ENCODE measurements at regions not wholly inside any gene's neighbourhood (a gene's known extent, or its start where the extent isn't known, plus 50 kb on each side); places are given as distances from the start of the nearest gene placed in this dataset.
A peak's percentile ranks its signal among the peaks of the same experiment; 100 is the strongest.

DNA sequence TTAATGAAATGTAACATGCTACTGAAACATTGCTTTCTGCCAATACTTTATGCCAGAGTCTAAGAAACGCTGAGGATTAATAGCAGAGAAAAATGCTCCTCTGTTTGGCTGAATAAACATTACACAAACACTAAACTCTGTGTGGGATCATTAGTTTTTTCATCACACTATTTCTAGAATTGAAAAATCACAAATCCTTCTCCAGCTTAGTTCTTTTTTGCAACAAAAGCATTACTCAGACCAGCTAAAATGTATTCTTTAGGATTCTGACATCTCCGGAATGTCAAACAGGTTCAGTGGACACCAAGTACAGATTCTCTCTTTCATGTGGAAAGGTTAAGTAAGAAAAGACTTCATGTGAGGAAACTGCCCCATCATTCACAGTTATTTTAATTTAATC lies 226.9 kb downstream of the SIM1 start:
- Histone ChIP-seq H3K36me3 (no peaks in the 10 kb centered on the region), H3K4me1 (no peaks in the 10 kb centered on the region), H3K4me3 (no peak overlapping the region), H3K27me3 (peaks cover 0 to 11% (median 4%) of the 10 kb centered on the region in 4 donors), H3K27ac (no peak overlapping the region), H3K9me3 (no peaks in the 10 kb centered on the region)
- 20 to 43% methylated on average over 2 of the region's 2 CpGs for WGBS, 2 donors
- FAIRE-seq (no peak), DNase-seq (no peak), ATAC-seq (peak in 1 of 4 donors; percentile 18)
- TF ChIP-seq, protein P1, sequence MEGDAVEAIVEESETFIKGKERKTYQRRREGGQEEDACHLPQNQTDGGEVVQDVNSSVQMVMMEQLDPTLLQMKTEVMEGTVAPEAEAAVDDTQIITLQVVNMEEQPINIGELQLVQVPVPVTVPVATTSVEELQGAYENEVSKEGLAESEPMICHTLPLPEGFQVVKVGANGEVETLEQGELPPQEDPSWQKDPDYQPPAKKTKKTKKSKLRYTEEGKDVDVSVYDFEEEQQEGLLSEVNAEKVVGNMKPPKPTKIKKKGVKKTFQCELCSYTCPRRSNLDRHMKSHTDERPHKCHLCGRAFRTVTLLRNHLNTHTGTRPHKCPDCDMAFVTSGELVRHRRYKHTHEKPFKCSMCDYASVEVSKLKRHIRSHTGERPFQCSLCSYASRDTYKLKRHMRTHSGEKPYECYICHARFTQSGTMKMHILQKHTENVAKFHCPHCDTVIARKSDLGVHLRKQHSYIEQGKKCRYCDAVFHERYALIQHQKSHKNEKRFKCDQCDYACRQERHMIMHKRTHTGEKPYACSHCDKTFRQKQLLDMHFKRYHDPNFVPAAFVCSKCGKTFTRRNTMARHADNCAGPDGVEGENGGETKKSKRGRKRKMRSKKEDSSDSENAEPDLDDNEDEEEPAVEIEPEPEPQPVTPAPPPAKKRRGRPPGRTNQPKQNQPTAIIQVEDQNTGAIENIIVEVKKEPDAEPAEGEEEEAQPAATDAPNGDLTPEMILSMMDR (IDR thresholded peaks at IDR 0.05): no peak
- intact Hi-C loops (cut with DNase I): no loop called here

DNA sequence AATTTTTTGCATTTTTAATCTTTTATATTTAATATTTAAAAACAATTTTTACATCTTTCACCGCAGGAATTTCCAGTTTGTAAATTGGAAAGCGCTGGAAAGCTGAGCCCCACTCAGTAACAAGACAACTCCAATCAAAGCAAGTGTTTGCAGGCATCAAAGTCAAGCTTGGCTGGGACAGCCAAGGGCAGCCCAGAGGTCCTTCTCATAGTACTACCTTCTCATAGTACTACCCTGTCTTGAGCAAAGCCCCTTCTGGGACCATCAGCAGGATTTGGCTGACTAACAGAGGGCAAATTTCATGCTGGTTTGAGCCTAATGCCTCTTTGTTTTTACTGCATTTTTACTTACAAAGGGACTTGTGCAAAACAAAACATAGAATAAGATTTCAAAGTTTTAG lies 228.3 kb downstream of the SIM1 start:
- no peak for DNase-seq
- H3K36me3 ChIP-seq: no peaks in the 10 kb centered on the region
- H3K27me3 ChIP-seq: peaks cover 0 to 11% (median 4%) of the 10 kb centered on the region in 4 donors
- H3K4me1 ChIP-seq: no peaks in the 10 kb centered on the region
- no peak overlapping the region for H3K27ac ChIP-seq
- H3K4me3 ChIP-seq: no peak overlapping the region
- ATAC-seq: no peak
- no peaks in the 10 kb centered on the region for H3K9me3 ChIP-seq
- TF ChIP-seq, protein P1 (IDR thresholded peaks at IDR 0.05): no peak
- 88 to 92% methylated on average over 2 of the region's 2 CpGs for WGBS, 2 donors
- no peak for FAIRE-seq
- intact Hi-C loops (cut with DNase I): no loop called here

DNA sequence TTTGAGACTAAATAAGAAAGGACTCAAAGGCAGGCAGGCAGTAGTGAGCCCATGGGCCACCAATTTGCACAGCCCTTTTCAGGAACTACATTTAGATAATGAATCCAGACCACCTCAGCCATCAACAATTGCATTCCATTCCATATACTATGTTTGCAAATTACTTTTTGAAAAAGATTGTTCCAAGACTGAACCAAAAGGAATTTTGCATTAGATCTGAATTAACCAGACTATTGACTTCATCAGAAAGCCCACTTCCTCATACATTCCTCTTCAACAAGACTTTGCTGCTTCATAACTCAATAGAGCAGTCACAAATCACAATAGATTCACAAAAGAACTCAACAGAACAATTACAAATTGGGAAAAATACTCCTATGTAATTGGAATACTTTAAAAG lies 229.1 kb downstream of the SIM1 start:
- TF ChIP-seq, protein P1 (IDR thresholded peaks at IDR 0.05): no peak
- no peak for DNase-seq
- H3K4me3 ChIP-seq: no peak overlapping the region
- no peaks in the 10 kb centered on the region for H3K9me3 ChIP-seq
- no peak for FAIRE-seq
- no peak for ATAC-seq
- no peak overlapping the region for H3K27ac ChIP-seq
- no peaks in the 10 kb centered on the region for H3K36me3 ChIP-seq
- peaks cover 0 to 11% (median 4%) of the 10 kb centered on the region in 4 donors for H3K27me3 ChIP-seq
- intact Hi-C loops (cut with DNase I): no loop called here
- no peaks in the 10 kb centered on the region for H3K4me1 ChIP-seq

DNA sequence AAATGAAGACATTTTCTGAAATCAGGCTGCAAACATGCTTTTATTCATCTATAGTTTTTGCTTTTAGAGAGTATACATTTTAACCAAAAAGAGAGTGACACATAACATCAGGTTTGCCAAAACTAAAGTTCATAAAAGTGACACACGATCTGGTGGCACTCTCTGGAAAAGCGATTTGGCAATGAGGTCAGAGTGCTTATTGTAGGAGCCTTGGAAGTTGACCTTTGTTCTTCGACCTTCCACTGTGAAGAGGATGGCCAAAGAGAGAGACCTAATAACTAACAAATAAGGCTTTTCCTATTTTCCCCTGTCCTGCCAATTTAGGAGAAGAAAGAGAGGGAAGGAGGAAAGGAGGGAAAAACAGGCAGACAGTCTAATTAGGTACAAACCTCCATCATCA lies 230.1 kb downstream of the SIM1 start:
- no peak for ATAC-seq

More for the DNA sequence above, 230.1 kb downstream of the SIM1 start:
- TF ChIP-seq, protein P1 (IDR thresholded peaks at IDR 0.05): no peak
- 68 to 77% methylated on average over 3 of the region's 3 CpGs for WGBS, 2 donors
- intact Hi-C loops (cut with DNase I): no loop called here
- Histone ChIP-seq H3K4me1 (peaks cover 0 to 4% (median 0%) of the 10 kb centered on the region in 3 donors), H3K27ac (no peak overlapping the region), H3K4me3 (no peak overlapping the region), H3K9me3 (no peaks in the 10 kb centered on the region), H3K36me3 (no peaks in the 10 kb centered on the region), H3K27me3 (peaks cover 0 to 11% (median 4%) of the 10 kb centered on the region in 4 donors)
- no peak for DNase-seq
- no peak for FAIRE-seq
